ENCODE measurements at regions not wholly inside any gene's neighbourhood (a gene's known extent, or its start where the extent isn't known, plus 50 kb on each side); places are given as distances from the start of the nearest gene placed in this dataset.
A peak's percentile ranks its signal among the peaks of the same experiment; 100 is the strongest.

- TF ChIP-seq HDGF (IDR thresholded peaks at IDR 0.05) (0 out of 2 replicates have a peak, but pooled peaks have one; percentile 83), FOS (IDR thresholded peaks at IDR 0.05; ENCODE audit: borderline replicate concordance, extremely low read depth, insufficient read length) (no peak), IKZF2 (IDR thresholded peaks at IDR 0.05) (peak; percentile 92 to 94)
These were observed 63.8 kb upstream of the ENPP6 start (continued) for GRCh38 chr4:184281231-184282139.

GRCh38 chr4:184280591-184281071 is 63.0 kb upstream of the ENPP6 start:
- H3K27ac ChIP-seq (ENCODE audit: control insufficient read depth, insufficient read depth), result peak overlapping the region; percentile 99
- WGBS (ENCODE audit: insufficient coverage, insufficient replicate concordance, low lambda C conversion rate, missing lambda C conversion rate), result 3% methylated on average over 2 of the region's 2 CpGs
- H3K9me3 ChIP-seq (replicated peaks; ENCODE audit: control insufficient read depth, insufficient read depth, low read length), result peaks cover 32% of the 10 kb centered on the region
- ChIA-PET POLR2A (interaction anchor here (0.6 to 7.5 kb wide), 16 partner anchors 12 to 255 kb away, joined by 3 to 250 read pairs (median 4); no protein-coding TSS in a partner anchor), CTCF (interaction anchor here (0.5 to 15.5 kb wide), 12 partner anchors 9 to 256 kb away, joined by 3 to 348 read pairs (median 9); no protein-coding TSS in a partner anchor), RAD21 (ENCODE audit: unreplicated experiment) (interaction anchor here (0.5 to 7.4 kb wide), 15 partner anchors 9 to 303 kb away, joined by 3 to 367 read pairs (median 5); partner anchors contain the start of gene IRF2), SMC1A (ENCODE audit: uncharacterized antibody, unreplicated experiment) (interaction anchor here (1.1 to 8.5 kb wide), 17 partner anchors 15 to 259 kb away, joined by 3 to 428 read pairs (median 8); no protein-coding TSS in a partner anchor)
- H3K4me1 ChIP-seq (ENCODE audit: control insufficient read depth, insufficient read depth, low read length), result peaks cover 62% of the 10 kb centered on the region
- H3K4me2 ChIP-seq (ENCODE audit: control insufficient read depth, insufficient read depth), result peak overlapping the region; percentile 77
- no peak overlapping the region for H2AFZ ChIP-seq (ENCODE audit: control insufficient read depth, low read depth, low read length)
- intact Hi-C loops (cut with micrococcal nuclease; ENCODE audit: unreplicated experiment) (loop anchor here (1.0 to 10.0 kb wide), 5 partner anchors 12 to 574 kb away; partner anchors contain the start of genes CASP3 and PRIMPOL), in situ Hi-C loops (cut with MboI) (loop anchor here (5.0 to 10.0 kb wide), 3 partner anchors 67 to 454 kb away; partner anchors contain the start of gene CENPU)
- peak; percentile 90 for FAIRE-seq
- DNase-seq (ENCODE audit: low read depth, low spot score), result peak; percentile 95
- H3K36me3 ChIP-seq (ENCODE audit: control insufficient read depth in 2 of 2, insufficient read depth in 2 of 2, low read length in 1 of 2), result no peaks in the 10 kb centered on the region
- H3K4me3 ChIP-seq, result no peak overlapping the region; the same call in 1 of the 2 replicates
- ATAC-seq, result peak; percentile 54
- no peaks in the 10 kb centered on the region for H4K20me1 ChIP-seq (ENCODE audit: control insufficient read depth, insufficient read depth)
- H3K79me2 ChIP-seq (ENCODE audit: control insufficient read depth, insufficient read depth, low read length), result peaks cover 14% of the 10 kb centered on the region
- peak overlapping the region; percentile 82 for H3K9ac ChIP-seq (ENCODE audit: control insufficient read depth, insufficient read depth, low read length)
- no TSS peak for BruUV-seq (replicated peaks)
- no peaks in the 10 kb centered on the region for H3K27me3 ChIP-seq (replicated peaks in 1 of 2; ENCODE audit: control insufficient read depth in 2 of 2, insufficient read depth in 2 of 2, low read length in 1 of 2)
- TF ChIP-seq SIN3A (IDR thresholded peaks at IDR 0.05; ENCODE audit: low read depth, low read length) (no peak), NR2C2 (IDR thresholded peaks at IDR 0.05; ENCODE audit: borderline replicate concordance, control insufficient read depth, insufficient read length, low read depth) (no peak), BCL3 (IDR thresholded peaks at IDR 0.05; ENCODE audit: borderline replicate concordance, insufficient read depth, low read depth, low read length, poor library complexity, severe bottlenecking) (no peak), ZBED1 (IDR thresholded peaks at IDR 0.05; ENCODE audit: borderline replicate concordance) (peak; percentile 19; the same call in 1 of the 2 replicates), PRDM15 (CRISPR knock-in tag; IDR thresholded peaks at IDR 0.05) (no peak), SREBF2 (IDR thresholded peaks at IDR 0.05; ENCODE audit: low read length) (no peak), POLR2AphosphoS5 (IDR thresholded peaks at IDR 0.05; ENCODE audit: low read length) (peak; percentile 99), NFYA (IDR thresholded peaks at IDR 0.05; ENCODE audit: borderline replicate concordance, low read depth, low read length) (peak; percentile 35; the same call in 1 of the 2 replicates), ASH2L (IDR thresholded peaks at IDR 0.05; ENCODE audit: borderline replicate concordance, low read depth) (no peak), KLF5 (IDR thresholded peaks at IDR 0.05; ENCODE audit: partially characterized antibody) (no peak), ZNF274 (IDR thresholded peaks at IDR 0.05; ENCODE audit: insufficient read depth, insufficient read length) (no peak)
